ENCODE measurements at regions not wholly inside any gene's neighbourhood (a gene's known extent, or its start where the extent isn't known, plus 50 kb on each side); places are given as distances from the start of the nearest gene placed in this dataset.
A peak's percentile ranks its signal among the peaks of the same experiment; 100 is the strongest.

DNA sequence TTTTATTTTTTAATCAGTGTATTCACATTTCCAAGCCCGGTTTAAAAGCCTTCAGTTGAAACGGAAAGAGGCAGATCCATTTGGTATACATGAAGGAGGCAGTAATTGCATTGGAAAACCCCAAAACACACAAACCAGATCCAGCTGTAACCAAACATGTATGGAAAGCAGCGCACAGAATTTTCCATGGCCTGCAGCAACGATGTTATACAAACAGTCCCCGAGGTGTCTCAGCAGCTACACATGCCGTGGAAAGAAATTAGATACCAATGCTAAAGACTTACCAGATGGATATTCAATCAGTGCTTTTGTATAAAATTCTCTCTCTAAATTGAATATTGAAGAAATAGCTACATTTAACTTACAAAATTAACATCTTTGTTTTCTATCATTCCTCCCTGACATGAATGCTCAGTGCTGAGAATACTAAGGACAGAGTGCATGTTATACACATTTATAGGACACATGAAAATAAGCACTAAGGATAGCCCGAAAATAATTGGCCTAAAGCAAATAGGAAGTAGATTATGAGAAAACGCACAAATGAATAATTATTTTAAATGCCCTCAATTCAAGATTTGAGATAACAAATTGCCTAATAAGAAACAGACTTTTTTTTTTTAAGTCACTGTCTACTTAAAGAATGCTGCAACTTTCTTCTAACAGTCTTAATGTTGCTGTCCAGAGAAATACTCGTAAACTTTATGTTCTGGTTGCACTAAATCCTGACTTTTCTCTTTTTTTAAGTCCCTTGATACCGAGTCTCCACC lies 713.1 kb downstream of the HDGFL1 start:
- no peak for DNase-seq (ENCODE audit: low spot score)

DNA sequence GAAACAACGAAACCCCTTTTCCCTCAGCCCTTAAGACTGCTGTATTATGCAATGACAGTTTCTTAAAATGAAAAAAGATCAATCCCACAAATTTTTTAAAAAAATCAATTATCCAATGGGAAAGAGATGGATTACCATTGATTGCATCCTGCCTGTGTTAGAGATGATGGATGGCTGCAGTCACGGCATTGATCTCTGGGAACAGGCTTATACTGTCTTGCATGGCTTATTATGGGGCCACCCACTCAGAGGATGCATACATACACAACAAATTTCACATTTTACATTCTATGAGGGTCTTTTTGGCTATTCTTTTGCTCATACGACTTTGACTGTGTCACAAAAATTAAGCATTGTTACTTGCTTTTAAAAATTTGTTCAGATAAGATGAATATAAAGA lies 724.3 kb downstream of the HDGFL1 start:
- DNase-seq (ENCODE audit: low spot score), result no peak

DNA sequence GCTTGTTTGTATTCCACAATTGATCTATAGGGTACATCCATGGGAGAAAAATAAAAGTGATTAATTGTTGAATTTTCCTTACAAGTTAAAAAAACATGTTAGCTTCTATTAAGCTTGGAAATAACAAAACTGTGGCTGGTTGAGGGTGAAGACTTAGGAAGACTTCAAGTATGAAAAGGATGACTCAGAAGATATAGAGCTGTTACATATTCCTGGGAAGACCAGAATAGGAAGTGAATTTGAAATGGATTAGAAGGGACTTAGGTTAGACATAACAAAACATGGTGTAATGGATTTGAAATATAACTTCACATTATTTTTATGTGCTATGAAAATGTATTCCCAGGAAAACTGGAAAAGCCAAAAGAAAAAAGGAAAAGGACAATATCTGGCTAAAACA lies 732.2 kb downstream of the HDGFL1 start:
- DNase-seq (ENCODE audit: low spot score), result no peak

DNA sequence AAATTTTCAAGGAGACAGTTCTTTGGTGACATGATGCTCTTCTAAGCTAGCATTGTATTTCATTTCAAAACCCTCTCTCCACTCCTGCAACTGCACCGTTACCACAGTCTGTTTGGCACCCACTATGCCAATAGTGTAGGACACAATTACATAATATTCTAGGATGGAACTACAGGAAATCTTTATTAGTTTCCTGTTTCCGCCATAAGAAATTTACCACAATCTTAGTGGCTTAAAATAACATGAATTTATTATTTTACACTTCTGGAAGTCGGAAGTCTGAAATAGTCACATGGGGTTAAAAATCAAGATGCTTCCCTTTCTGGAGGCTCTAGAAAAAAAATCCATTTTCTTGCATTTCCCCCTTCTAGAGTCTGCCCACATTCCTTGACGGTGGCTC lies 733.1 kb downstream of the HDGFL1 start:
- DNase-seq (ENCODE audit: low spot score), result no peak

DNA sequence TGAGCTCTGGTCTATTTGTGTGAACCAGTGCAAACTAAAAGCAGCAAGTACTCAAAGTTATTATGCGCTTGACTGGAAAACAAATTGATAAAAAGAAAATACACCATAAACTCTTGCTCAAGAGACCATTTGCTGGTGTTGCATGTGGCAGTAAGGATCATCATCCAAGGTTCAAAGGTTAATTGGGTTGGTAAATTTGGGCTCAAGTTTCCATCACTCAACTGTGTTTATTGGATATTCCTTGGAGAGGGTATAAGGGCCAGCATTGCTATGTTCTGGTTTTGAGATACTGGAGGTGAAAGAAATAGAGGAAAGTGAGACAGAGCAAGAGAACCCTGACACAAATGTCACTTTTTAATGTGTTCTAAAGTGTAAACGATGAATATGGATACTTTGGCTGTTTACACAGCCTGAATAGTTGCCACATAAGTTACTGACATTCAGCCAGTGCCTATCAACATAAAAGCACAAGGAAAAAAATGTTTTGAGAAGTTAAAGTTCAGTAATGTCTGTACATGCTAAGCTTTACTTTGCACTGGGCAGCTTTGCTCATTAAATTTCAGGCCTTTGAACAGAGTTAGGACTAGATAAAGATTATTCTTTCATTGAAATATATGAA lies 736.1 kb downstream of the HDGFL1 start:
- no peak for DNase-seq (ENCODE audit: low spot score)

DNA sequence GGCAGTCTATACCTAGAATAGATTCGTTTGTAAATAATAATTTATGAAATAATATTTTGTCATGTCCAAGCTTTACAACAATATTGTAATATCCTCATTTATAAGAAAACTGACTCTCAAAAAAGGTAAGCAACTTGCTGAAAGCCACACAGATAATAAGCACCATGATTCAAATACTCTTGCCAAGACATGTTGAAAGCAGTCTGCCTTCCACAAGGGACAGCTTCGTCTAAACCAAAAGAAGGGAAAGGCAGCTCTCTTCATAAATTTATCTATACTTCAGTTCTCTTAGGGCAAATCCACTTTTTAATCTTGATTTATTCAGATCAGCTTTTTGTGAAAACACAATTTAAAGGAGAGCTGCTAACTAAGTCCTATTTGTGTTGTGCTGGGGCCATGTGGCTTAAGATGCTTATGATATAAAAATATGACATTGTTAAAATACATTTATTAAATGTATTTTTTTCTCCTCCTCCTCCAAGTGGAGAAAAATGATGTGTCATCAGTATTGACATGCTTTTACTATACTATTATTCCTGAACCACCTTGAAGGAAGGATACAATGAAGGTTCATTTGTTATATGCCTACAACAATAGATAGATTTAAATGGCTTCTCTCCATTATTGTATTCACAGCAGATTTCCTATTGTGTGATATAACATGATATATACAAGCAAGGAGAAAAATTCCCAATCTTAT lies 737.0 kb downstream of the HDGFL1 start:
- DNase-seq (ENCODE audit: low spot score), result no peak

DNA sequence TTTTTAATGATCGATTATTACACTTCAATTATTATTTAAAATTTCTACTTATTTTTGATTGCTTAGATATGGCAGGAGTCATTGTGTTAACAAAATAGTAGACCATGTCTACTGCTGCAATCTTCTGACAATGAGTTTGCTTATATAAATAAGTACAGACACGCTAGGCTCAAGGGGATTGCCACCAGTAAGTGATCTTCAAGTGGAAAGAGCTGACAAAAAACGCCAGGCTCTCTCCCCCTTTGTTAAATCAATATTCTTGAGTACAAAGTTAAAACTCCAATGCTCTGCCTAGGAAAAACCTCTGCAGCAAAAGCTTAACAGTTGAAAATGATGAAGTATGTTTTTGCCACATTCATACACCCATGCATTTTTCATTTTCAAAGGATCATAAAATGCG lies 738.1 kb downstream of the HDGFL1 start:
- no peak for DNase-seq (ENCODE audit: low spot score)

DNA sequence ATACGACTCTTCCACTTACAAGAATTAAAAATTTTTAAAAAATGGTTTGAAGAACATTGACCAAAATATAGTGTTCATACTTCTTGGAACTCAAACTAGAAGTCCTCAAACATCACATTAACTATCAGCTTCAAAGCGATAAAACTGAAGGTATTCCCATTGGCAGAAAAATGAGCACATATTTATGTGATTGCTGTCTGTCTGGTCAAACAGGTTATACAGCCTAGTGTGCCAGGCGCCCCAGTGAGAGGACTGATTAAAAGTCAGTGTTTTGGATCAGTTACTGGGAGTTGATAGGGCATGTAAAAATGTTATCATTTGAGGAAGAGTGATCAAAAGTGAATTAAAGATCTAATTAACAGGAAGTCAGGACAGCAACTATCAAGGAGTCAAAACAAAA lies 738.8 kb downstream of the HDGFL1 start:
- peak; percentile 2 for DNase-seq (ENCODE audit: low spot score)

DNA sequence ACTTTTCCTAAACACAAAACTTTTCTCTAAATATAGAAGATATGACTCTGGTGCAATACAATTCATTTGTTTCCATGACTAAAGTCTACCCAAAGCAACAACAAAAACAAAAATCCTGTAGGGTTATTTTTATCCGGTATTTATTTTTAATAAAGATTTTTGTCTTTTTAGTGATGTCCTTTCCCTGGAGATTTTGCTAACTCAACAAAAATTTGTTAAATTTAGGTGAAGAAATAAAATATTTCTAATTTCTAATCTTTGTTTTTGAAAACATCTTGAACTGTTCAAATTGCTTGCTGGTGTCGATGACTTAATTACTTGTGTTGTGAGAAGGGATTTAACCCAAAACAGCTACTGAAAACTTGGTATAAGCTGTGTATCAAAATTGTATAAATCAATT lies 741.8 kb downstream of the HDGFL1 start:
- no peak for DNase-seq (ENCODE audit: low spot score)

DNA sequence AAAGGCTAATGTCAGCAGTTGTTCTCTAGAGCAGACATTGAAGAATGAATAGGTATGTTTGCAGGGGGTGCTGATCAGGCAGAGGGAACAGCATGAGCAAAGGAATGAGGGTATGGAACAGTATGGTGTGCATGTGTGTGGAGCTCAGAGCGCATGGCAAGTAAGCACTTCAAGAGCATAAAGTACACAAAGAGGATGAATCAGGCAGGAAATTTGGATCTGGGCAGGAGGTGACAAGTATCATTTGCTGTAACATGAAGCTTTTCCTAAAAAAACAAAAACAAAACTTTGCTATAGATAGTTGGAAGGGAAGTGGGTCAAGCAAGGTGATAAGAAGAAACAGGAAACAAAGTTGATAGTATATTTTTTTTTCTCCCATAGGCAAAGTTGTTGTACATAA lies 746.8 kb downstream of the HDGFL1 start:
- no peak for DNase-seq (ENCODE audit: low spot score)

DNA sequence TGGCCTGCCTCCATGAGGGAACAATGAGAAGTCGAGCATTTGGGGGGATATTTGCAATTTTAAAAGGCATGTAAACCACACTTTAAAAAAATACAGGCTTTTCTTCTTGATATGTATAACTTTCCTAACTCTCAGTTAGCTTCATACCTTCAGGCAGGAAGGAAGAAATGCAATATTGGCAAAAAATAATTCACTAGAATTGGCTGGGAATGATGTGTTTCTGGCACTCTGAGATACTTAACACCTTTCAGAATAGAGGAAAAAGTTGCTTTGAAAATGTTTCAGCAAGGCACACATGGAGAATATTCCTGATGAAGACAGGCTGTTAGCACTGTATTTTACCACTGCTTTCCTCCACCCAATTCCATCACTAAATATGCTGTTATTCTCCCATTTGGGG lies 747.6 kb downstream of the HDGFL1 start:
- no peak for DNase-seq (ENCODE audit: low spot score)

DNA sequence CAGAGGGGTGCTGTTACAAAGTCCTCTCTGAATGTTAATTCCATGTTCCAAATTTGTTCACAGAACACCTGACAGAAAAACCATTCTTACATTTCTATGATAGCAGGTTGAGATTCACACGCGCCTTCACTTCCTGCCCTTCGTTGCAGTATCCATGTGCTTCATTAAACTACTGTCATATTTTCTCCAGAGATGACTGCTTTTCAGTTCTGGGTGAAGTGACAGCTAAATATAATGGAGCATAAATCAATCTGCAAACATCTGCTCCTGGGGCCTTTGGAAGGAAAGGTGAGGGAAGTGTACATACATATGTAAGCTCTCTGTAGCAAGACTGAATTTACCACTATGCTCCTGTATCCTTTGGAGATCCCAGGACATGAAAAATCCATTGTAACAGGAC lies 750.2 kb downstream of the HDGFL1 start:
- DNase-seq (ENCODE audit: low spot score), result no peak

DNA sequence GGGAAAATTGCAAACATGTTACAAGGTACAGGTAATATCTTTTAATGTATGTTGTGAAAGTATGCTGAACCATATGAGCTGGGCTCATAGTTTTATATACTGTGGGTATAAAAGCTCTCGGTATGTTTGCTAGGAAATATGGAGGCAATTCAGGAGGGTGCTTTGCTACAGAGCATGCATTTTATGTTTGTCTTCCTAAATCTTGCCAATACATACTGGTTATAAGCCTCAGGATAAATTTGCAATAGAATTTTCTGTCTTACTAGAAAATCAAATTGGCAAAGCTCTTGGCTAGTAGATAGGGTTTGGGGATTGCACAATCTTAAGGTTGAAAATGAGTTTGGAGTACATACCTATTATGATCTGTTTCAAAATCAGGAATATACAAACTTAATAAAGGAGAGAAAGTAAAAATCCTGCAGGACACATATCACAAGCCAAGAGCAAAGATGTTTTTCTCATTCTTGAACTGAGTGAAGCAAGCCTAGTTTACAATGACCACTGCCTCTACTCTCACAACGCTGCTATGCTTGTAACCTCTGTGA lies 751.2 kb downstream of the HDGFL1 start:
- DNase-seq (ENCODE audit: low spot score), result no peak

DNA sequence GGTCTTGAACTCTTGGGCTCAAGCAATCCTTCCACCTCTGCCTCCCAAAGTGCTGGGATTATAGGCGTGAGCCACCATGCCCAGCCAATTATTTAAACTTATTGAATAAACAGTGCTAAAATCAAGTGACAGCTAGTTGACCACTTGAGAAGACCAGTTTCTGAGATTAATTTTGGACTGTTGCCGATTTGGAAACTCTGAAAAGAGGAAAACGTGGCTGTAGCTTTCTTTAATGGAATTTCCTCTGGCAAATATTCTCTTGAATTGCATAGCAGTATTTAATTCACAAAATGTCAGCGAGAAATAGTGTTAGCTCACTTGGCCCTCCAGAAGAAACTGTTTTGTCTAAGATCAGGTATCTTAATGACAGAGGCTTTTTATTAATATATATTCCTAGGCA lies 754.5 kb downstream of the HDGFL1 start:
- DNase-seq (ENCODE audit: low spot score), result no peak

DNA sequence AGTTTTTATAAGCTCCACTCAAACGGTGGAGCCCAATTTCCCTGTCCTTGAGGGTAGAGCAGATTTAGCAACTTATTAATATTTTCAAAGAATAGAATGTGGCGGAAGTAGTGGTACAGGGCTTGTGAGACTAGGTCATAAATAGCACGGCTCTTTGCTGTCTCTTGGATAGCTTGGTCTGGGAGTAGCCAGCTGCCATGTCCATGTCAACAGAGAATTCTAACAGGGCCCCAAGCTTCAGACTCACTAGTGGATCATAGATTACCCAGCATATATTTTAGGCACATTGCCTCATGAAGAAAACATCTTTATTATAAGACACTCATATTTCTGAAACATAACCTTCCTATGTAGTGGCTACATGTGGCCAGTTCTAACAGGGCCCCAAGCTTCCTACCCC lies 755.7 kb downstream of the HDGFL1 start:
- no peak for DNase-seq (ENCODE audit: low spot score)

DNA sequence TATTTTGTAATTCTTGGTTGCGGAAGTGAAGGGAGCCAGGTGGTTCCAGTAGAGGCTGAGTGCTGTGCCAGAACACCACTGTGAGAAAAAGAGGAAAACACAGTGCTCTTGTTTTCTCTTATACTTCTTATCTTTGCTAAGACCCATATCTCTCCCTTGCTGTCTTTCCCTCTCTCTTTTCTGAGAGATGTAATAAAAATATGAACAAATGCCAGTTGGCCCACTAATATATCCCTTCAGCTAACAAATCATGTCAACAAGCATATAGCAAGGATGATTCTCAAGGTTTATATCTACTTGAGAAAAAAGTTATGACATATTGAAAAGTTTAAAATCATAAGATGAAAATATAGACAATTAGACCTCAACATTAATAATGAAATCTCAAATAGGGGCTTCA lies 758.3 kb downstream of the HDGFL1 start:
- DNase-seq (ENCODE audit: low spot score), result no peak

DNA sequence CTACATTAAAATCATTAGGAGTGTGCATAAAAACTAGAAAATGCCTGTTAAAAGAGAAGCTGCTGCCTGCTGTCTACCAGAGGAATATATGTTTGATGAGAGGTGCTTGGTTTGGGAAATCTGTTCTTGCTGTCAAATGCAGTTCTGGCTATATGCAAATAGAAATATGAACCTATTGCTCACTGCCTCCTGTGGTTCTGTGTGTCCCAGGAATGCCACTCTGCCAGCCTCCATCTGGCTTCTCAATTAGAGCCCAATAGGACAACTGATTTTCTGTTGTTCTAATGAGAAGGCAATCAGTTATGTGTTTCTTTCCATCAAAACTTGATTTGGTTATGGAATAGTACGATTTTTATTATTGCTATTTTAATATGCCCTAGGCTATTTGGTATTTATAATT lies 759.7 kb downstream of the HDGFL1 start:
- DNase-seq (ENCODE audit: low spot score), result no peak

DNA sequence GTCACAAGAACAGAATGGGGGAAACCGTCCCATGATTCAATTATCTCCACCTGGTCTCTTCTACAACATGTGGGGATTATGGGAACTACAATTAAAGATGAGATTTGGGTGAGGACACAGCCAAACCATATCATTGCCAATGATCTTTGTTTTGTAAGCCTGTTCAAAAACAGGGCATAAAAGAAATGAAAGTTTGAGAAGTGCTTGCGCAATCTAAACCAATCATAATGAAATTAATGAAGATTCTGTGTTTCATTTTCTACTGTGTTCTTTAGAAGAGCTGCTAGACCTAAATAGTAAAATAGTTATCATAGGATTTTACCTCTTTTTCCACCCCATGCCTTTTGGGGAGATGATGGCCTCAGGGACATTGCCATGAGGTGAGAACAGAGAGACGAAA lies 761.3 kb downstream of the HDGFL1 start:
- DNase-seq (ENCODE audit: low spot score), result no peak

DNA sequence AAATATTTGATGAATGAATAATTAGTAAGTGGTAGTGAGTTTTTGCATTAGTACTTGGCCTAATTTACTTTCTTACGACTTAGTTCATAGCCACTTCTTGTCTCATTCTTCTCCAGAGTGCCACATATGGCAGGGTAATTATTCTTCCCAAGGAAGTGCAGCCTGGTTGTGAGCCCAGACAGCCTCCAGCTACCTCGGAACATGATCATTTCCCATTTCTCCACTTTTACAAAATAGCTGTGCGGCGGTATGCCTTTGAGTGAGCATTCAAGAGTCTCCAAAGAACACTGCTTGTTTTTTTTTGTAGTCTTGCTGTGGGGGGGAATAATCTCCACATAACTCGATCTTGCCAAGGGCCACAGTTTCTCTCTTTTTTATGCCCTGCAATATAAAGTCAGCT lies 765.0 kb downstream of the HDGFL1 start:
- DNase-seq (ENCODE audit: low spot score), result no peak

DNA sequence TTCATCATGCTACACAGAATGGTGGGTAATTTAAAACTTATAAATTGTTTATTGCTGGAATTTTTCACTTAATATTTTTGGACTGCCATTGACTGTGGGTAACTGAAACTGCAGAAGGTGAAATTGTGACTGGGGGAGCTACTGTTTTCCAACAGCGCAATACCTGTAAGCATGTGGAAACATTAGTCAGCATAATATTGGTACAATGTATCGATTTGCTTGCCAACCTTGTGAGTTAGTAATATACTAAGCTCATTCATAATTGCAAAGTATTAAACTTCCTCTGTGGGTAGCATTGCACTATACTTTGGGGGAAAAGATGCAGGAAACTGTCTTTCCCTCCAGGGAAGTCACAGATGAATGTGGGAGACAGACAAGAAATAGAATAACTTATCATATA lies 766.5 kb downstream of the HDGFL1 start:
- DNase-seq (ENCODE audit: low spot score), result no peak

DNA sequence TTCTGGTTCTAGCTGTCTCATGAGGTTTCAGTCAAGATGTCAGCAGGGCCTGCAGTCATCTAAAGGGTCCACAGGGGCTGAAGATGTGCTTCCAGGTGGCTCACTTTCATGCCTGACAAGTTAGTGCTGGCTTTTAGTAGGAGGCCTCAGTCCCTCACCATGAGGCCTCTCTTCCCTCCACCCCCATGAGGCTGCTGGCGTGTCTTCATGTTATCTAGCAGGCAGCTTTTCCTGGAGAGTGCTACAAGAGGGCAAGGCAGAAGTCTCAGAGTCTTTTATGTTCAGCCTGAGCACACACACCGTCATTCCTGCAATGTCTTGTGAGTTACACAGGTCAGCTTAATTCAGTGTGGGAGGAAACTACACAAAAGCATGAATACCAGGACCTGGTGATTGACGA lies 769.9 kb downstream of the HDGFL1 start:
- DNase-seq (ENCODE audit: low spot score), result no peak

DNA sequence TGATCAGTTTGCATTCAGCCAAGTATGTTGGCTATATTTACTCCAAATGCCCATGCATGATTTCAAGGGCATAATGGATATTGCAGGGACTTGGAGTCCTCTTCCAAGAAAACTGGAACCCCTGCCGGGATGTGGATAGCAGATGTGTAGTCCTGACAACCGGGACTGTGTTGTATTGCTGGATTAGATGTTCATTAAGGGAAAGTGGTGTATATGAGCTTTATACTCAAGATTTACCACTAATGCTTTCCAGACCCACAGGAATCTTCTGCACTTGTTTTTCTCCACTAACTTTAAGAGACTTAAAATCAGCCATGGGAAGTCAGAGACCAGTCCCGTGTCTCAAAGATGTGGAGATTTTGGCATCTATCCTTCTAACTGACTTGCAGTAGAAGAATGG lies 770.9 kb downstream of the HDGFL1 start:
- DNase-seq (ENCODE audit: low spot score), result no peak
